GM19372 (cell line): ENCODE measurements at regions not wholly inside any gene's neighbourhood (a gene's known extent, or its start where the extent isn't known, plus 50 kb on each side); places are given as distances from the start of the nearest gene placed in this dataset.

Experiments used
- ATAC-seq: cut with Tn5 transposase; IDR thresholded peaks from one replicate; pipeline ENCODE4 v1.9.1; 2021; ENCODE audit warnings: mild to moderate bottlenecking, low read depth, moderate library complexity; ENCODE audit not compliant: unreplicated experiment

- no peak for ATAC-seq
Measured at GRCh38 chr12:24246934-24247333, 297.5 kb upstream of the SOX5 start.

- ATAC-seq = no peak
Measured at GRCh38 chr12:24246376-24246775, 296.9 kb upstream of the SOX5 start.

DNA sequence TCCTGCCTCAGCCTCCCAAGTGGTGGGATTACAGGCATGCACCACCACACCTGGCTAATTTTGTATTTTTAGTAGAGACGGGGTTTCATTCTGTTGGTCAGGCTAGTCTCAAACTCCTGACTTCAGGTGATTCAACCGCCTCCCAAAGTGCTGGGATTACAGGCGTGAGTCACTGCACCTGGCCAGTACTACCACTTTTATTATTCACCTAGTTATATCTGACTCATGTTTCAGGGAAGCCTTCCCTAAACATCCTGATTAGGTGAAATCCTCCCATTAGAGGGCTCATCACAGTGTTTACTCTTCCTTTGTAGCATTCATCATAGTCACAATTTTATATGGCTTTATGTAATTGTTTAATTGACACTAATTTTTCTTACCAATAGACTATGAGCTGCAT lies 295.3 kb upstream of the SOX5 start:
- ATAC-seq = no peak

- ATAC-seq = no peak
Measured at GRCh38 chr12:24244231-24244630, 294.8 kb upstream of the SOX5 start.

- ATAC-seq = no peak
Measured at GRCh38 chr12:24240707-24241106, 291.2 kb upstream of the SOX5 start.

DNA sequence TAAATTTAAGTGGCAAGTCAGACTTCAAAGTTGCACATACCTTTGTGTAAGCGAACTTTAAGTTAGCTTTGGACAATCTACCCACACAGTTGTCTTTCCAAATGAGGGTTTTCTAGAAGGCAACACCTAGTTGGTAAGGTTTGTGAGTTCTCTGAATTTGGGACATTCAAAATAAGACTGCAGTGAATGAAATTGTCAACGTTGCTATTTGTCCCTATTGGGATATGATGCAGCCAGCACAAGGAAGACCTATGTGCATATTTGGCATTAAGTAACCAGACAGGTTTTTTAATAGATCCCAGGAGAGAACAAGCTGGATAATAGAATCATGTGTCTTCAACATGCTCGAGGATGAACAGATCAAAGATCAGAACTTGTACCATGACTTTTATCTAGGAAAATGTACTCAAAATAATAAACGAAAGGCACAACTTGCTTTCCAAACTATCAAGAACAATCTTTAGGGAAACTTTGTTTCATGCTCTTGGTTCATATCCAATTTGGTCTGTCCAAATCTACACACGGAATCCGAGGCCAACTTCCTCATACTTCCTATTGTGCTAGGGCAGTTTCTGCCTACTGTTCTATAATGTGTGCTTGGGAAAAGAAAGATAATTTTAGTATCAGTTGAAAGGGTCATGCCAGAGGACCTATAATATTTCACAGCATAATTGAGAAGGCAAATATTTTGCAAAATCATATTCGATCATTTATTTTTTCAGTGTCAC lies 284.2 kb upstream of the SOX5 start:
- ATAC-seq = no peak

DNA sequence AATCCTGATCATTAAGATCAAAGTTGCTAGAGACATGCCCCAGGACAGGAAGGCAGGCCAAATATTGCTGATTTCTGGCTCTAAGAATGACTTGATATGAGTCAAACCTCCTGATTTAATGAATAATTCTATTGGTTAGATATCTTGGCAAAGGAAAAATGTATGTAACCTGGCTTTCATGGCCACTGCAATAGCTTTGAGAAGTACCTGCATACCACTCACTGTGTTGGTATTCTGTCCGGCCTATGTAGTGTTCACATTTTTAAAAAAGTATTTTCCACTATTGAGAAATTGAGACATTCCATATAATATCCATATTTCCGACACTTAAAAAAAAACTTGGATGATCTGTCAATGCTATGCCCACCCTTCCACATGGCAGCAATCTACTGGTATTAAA lies 283.1 kb upstream of the SOX5 start:
- ATAC-seq = no peak

DNA sequence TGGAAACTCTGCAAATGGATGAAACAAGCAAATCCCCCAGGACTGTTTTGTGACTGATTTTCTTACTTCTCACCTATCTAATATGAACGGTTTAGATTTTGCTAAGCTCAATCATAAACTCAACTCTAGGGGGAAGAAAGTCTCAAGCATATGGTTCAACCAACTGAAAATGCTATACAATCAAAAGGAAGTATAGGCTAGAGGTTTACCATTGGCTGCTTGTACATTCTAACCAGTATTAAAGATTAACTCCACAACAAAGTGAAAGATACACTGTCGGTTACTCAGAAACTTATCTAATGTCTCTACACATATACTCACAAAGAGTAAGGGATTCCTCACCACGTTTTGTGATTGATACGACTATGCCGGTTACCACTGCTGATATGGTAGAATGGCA lies 281.8 kb upstream of the SOX5 start:
- peak; percentile 71 for ATAC-seq

GRCh38 chr12:24230061-24230701 lies 280.7 kb upstream of the SOX5 start:
- ATAC-seq = no peak

- ATAC-seq = no peak
Measured at GRCh38 chr12:24229031-24229700, 279.7 kb upstream of the SOX5 start.

- ATAC-seq = no peak
Measured at GRCh38 chr12:24228371-24228770, 278.9 kb upstream of the SOX5 start.

- ATAC-seq = no peak
Measured at GRCh38 chr12:24227551-24227950, 278.1 kb upstream of the SOX5 start.

- no peak for ATAC-seq
Measured at GRCh38 chr12:24226745-24227350, 277.4 kb upstream of the SOX5 start.

DNA sequence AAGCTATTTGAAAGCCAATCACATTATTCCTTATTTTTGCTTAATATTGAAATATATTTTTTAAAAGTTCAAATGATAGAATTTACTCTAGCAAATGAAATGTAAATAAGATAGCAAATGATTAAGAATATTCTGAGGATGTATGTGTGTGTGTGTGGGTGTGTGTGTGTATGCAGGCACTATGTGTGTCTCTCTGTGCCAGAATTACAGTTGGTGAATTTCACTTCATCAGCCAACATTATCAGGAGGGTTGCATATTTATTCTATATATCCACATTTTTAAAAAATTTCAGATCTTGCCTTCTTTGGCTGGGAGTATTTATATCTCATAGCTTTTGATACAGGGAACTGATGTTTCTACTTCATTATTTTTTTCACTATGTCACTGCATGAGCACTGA lies 274.9 kb upstream of the SOX5 start:
- no peak for ATAC-seq

DNA sequence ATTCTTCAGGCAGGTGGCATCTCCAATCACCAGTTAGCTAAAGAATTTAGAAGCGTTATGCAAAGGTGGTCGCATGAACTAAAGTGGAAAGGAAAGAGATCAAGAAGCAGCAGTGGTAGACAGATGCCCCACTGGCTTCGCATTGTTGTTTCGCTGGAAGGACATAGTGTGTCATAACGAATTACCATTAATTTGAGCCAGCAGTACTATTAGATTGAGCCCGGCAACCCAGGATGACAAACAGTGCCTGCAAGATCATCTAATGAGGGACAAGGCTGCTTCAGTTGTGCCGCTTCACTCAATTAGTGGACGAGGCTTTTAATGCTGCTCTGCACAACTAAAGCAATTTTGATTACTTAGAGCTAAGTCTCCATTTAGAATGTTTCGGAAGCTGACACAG lies 274.5 kb upstream of the SOX5 start:
- no peak for ATAC-seq

DNA sequence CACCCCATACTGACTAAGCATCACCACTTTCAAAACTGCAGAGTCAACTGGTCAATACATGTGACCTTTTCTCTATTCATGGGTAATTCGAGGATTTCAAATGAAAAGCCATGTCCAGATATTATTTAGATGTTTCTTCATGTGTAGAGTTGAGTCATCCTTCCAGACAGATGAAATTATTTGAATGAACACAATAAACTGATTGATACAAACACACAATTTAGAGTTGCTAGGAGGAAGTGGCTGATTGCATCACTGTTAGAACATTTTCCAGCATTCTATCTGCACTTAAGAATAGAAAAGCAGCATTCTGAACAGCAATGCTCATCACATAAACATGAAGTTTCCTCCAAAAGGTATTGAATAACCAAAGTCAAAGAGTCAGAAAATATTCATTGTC lies 273.5 kb upstream of the SOX5 start:
- no peak for ATAC-seq

GRCh38 chr12:24212496-24212895 lies 263.0 kb upstream of the SOX5 start:
- ATAC-seq = no peak

GRCh38 chr12:24206621-24207020 lies 257.2 kb upstream of the SOX5 start:
- ATAC-seq = no peak

DNA sequence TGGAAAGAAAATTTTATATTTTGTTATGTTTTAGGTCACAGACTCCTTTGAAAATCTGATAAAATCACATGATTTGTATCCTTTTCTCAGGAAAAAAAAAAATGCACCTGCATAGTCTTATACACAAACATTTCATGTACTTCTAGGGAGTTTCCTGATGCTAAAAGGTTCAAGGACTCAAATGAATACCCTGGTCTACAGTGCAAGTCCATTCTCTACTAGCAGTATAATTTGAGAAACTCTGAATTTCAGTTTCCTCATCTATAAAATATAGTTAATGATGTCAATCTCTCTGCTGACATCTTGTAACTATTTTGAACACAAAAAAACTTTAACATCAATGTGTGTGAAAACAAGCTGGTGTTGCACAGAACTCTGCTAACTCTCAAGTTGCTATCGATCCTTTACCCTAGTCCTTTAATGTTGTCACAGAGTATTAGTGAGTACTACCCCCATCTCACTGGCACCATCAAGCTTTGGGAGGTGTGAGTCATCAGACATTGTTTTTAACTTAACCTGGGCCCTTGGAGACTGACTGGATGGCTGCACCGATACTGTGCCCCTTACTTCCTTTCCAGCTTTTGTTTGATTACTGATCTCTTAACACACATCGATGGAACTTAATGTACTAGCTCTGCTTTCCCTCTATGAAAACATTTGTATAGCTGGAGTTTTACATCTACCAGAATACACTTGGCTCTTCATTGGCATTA lies 251.9 kb upstream of the SOX5 start:
- no peak for ATAC-seq

GRCh38 chr12:24200010-24200409 lies 250.5 kb upstream of the SOX5 start:
- no peak for ATAC-seq
